Adrenal gland (tissue), 9 donors: ENCODE measurements at regions not wholly inside any gene's neighbourhood (a gene's known extent, or its start where the extent isn't known, plus 50 kb on each side); places are given as distances from the start of the nearest gene placed in this dataset.

Source experiments
- DNase-seq, 7 donors: peaks; one replicate each; pipeline ENCODE4 v3.0.0-alpha.2; 2019 to 2020
- H3K27ac ChIP-seq, 5 donors: fragments of 200-600 bp; sonication (generic) in 4 of 5; 1 replicate in 3 of 5; 2 replicates in 2 of 5; pipeline versions ENCODE4 v1.5.1 to v1.8.0; 2016 to 2020; ENCODE audit warnings: mild to moderate bottlenecking in 1 of 5
- H3K27me3 ChIP-seq: fragments of 200-600 bp; 2 replicates; pipeline ENCODE4 v1.8.0; 2021
- H3K36me3 ChIP-seq, 2 donors: fragments of 200-600 bp; replicated peaks in 1 of 2; 1 replicate in 1 of 2; 2 replicates in 1 of 2; pipeline versions ENCODE4 v1.5.1 to v1.8.0; 2018 to 2022
- H3K4me1 ChIP-seq, 2 donors: fragments of 200-600 bp; replicated peaks in 1 of 2; 1 replicate in 1 of 2; 2 replicates in 1 of 2; pipeline versions ENCODE4 v1.5.1 to v1.8.0; 2018 to 2021
- H3K4me3 ChIP-seq, 4 donors: fragments of 200-600 bp; sonication (generic) in 3 of 4; one replicate each; pipeline ENCODE4 v1.5.1; 2016 to 2018
- H3K9me3 ChIP-seq, 3 donors: fragments of 200-600 bp; sonication (generic) in 1 of 3; replicated peaks in 1 of 3; 1 replicate in 2 of 3; 2 replicates in 1 of 3; pipeline versions ENCODE4 v1.5.1 to v1.8.0; 2016 to 2021
- POLR2A ChIP-seq, 2 donors: fragments of 450-650 bp; IDR thresholded peaks; one replicate each; pipeline ENCODE4 v1.6.1; 2017; ENCODE audit warnings: antibody characterized with exemption in 2 of 2, mild to moderate bottlenecking in 2 of 2, moderate library complexity in 1 of 2
- WGBS, 4 donors: extraction: QIAGEN DNeasy Blood & Tissue Kit in 2 of 4; methylation state at CpG; one replicate each; pipeline versions ENCODE4 v1.1.5 to v1.1.7; 2013 to 2017; 5-methylcytosine and 5-hydroxymethylcytosine counted together
- intact Hi-C, 2 donors: fragments of 100-400 bp; cut with DNase I; formaldehyde crosslinking; loops; one replicate each; pipeline versions ENCODE4 v1.14.1 to v1.15.0; 2022 to 2023
- TF ChIP-seq, protein P1 (sequence below), 6 experiments: fragments of 450-650 bp in 4 of 6; fragments of 200-600 bp in 2 of 6; sonication (generic) in 1 of 6; IDR thresholded peaks; 1 replicate in 5 of 6; 2 replicates in 1 of 6; pipeline versions ENCODE4 v1.5.1 to v1.8.0; 2016 to 2021; ENCODE audit warnings: antibody characterized with exemption in 6 of 6, mild to moderate bottlenecking in 2 of 6, moderate library complexity in 1 of 6
- donor health status: healthy with polysubstance abuse.
- donor health status: Bipolar disorder and iron deficiency.
- donor health status: DM: yes; HTN: yes; CAD: no.
- donor health status: DM: no; HTN: no; CAD: no.
- donor health status: DM: no; HTN: no; CAD: no.

DNA sequence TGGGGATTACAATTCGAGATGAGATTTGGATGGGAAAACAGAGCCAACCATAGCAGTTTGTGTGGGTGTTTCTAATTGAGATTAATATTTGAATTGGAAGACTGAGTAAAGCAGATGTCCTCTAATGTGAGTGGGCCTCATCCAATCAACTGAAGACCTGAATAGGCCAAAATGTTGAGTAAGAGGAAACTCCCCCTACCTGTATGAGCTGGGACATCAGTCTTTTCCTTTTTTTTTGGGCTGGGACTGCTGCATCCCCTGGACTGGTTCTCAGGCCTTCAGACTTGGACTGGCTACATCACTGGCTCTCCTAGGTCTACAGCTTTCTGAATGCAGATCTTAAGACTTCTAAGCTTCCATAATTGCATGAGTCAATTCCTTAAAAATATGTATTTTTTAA, 144.1 kb downstream of the CD47 start:
- Histone ChIP-seq H3K27ac (no peak overlapping the region), H3K4me1 (no peaks in the 10 kb centered on the region), H3K4me3 (no peak overlapping the region), H3K27me3 (no peaks in the 10 kb centered on the region), H3K36me3 (no peaks in the 10 kb centered on the region), H3K9me3 (no peaks in the 10 kb centered on the region)
- intact Hi-C loops, result loop anchor here in 1 of 2 donors (10.0 kb wide), 1 partner anchor 458 kb away; no protein-coding TSS in a partner anchor
- DNase-seq, result no peak
- no peak for TF ChIP-seq POLR2A (IDR thresholded peaks at IDR 0.05)
- TF ChIP-seq, protein P1, sequence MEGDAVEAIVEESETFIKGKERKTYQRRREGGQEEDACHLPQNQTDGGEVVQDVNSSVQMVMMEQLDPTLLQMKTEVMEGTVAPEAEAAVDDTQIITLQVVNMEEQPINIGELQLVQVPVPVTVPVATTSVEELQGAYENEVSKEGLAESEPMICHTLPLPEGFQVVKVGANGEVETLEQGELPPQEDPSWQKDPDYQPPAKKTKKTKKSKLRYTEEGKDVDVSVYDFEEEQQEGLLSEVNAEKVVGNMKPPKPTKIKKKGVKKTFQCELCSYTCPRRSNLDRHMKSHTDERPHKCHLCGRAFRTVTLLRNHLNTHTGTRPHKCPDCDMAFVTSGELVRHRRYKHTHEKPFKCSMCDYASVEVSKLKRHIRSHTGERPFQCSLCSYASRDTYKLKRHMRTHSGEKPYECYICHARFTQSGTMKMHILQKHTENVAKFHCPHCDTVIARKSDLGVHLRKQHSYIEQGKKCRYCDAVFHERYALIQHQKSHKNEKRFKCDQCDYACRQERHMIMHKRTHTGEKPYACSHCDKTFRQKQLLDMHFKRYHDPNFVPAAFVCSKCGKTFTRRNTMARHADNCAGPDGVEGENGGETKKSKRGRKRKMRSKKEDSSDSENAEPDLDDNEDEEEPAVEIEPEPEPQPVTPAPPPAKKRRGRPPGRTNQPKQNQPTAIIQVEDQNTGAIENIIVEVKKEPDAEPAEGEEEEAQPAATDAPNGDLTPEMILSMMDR (IDR thresholded peaks at IDR 0.05), result no peak
- 81 to 94% (median 89%) methylated on average over 1 of the region's 1 CpG for WGBS, 4 donors

DNA sequence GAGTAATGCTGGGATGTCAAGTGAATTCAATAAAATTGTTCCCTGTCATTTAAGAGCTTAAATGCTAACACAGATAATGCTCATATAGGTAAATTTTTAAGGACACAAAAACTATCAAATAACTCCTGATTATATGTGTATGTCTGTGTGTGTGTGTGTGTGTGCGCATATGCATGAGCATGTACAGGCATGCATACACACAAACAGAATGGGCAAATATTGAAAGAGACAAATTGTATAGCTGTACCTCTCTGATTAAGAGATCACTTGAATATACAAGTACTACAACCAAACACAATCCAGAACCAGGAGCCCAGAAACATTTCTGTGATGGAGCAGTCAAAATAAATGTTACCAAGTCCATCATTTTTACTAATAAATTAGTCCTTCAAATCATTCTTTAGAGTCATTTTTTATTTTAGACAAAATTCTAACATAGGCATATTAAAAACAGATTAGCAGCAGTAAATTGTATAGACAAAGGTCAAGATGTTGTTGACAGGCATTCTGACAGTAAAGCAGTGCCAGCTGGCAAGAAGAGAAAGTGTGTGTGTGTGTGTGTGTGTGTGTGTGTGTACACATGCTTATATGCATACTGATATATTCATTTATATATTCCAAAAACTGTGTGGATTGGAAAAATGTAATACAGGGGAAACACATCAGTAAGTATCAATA, 145.3 kb downstream of the CD47 start:
- no peak for DNase-seq
- intact Hi-C loops, result loop anchor here in 1 of 2 donors (10.0 kb wide), 1 partner anchor 459 kb away; no protein-coding TSS in a partner anchor
- Histone ChIP-seq H3K4me3 (no peak overlapping the region), H3K36me3 (no peaks in the 10 kb centered on the region), H3K9me3 (no peaks in the 10 kb centered on the region), H3K27ac (no peak overlapping the region), H3K27me3 (no peaks in the 10 kb centered on the region), H3K4me1 (no peaks in the 10 kb centered on the region)
- 75 to 100% (median 87%) methylated on average over 1 of the region's 1 CpG for WGBS, 4 donors
- no peak for TF ChIP-seq POLR2A (IDR thresholded peaks at IDR 0.05)
- TF ChIP-seq, protein P1 (IDR thresholded peaks at IDR 0.05), result no peak

DNA sequence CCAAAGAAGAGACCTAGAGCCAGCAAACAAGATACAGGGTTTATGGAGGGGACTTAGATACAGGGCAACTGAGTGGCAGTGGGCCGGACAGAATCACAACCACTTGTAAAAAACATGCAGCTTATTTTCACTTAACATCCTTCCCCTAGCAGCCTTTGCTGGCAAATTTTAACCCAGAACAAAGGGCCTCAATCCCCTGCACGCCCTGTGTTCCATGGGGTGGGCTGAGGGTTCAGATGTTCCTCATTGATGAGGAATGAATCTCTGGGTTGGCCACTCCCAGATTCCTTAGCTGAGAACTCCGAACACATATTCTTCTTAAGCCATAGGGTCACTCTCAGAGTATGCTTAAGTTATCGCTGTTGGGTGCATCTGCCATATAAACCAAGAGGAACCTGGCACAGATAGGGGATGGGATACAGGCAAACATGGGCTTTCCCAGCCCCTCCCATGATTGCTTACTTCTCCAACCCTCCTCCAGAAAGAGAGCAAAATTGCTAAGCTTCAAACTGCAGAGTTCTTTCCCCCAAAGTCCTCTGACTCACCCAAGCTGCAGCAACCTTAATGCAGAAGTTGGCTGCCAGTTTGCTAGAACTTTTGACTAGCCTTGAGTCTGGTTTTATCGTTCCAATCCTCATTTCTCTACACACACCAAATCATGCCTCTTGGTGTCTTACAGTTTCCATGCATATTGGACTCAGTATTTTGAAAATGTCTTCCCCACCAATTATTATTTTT, 146.9 kb downstream of the CD47 start:
- no peak for TF ChIP-seq POLR2A (IDR thresholded peaks at IDR 0.05)
- TF ChIP-seq, protein P1 (IDR thresholded peaks at IDR 0.05), result no peak

DNA sequence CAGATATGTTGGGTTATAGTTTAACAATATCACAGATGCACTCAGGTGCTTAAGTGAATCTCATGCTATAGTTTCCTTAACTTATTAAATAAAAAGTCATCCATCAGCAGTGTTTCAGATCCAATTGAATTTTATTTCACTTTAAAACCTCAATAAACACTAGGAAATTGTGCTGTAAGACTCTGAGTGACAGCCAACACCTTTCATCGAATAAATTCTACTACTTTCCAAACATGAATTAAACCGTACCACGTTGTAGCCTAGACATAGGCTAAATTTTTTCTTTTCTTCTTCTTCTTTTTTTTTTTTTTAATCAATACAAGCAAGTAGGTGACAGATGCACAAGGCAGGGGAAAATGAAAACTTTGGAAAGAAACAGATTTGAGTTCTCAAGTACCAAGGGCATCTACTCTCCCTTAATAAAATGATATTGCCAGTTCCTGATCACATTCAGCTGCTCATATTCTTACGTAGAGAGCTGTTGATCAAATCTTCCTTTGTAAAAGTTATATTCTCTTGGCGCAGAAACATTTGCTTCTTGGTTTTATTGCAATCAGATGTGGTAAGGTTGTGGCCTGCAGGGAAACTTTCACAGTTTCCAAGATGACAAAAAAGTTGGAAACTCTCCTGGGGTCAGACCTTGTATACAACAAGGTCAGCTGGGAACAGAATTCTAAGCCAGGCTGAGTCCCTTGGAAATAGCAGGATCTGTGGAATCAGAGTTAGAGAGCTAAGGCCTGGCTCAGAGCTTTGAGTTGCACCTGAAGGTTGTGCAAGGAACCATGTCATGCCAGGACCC, 147.7 kb downstream of the CD47 start:
- Histone ChIP-seq H3K4me3 (no peak overlapping the region), H3K27ac (no peak overlapping the region), H3K27me3 (no peaks in the 10 kb centered on the region), H3K9me3 (no peaks in the 10 kb centered on the region), H3K4me1 (no peaks in the 10 kb centered on the region), H3K36me3 (no peaks in the 10 kb centered on the region)
- WGBS, 4 donors, result 70 to 92% (median 90%) methylated on average over 5 of the region's 5 CpGs
- intact Hi-C loops, result loop anchor here in 1 of 2 donors (10.0 kb wide), 1 partner anchor 462 kb away; no protein-coding TSS in a partner anchor
- TF ChIP-seq, protein P1 (IDR thresholded peaks at IDR 0.05), result no peak
- no peak for TF ChIP-seq POLR2A (IDR thresholded peaks at IDR 0.05)
- peak in 1 of 7 donors; percentile 9 for DNase-seq

More for the DNA sequence above, 146.9 kb downstream of the CD47 start:
- no peaks in the 10 kb centered on the region for H3K27me3 ChIP-seq
- no peaks in the 10 kb centered on the region for H3K9me3 ChIP-seq
- no peak overlapping the region for H3K4me3 ChIP-seq
- H3K36me3 ChIP-seq, result no peaks in the 10 kb centered on the region
- WGBS, 4 donors, result 80 to 88% (median 83%) methylated on average over 5 of the region's 5 CpGs
- intact Hi-C loops, result loop anchor here in 1 of 2 donors (10.0 kb wide), 1 partner anchor 461 kb away; no protein-coding TSS in a partner anchor
- no peak overlapping the region for H3K27ac ChIP-seq
- DNase-seq, result peak in 3 of 7 donors; percentile 24 to 56 (median 54)
- no peaks in the 10 kb centered on the region for H3K4me1 ChIP-seq
